ENCODE measurements at regions not wholly inside any gene's neighbourhood (a gene's known extent, or its start where the extent isn't known, plus 50 kb on each side); places are given as distances from the start of the nearest gene placed in this dataset.

DNA sequence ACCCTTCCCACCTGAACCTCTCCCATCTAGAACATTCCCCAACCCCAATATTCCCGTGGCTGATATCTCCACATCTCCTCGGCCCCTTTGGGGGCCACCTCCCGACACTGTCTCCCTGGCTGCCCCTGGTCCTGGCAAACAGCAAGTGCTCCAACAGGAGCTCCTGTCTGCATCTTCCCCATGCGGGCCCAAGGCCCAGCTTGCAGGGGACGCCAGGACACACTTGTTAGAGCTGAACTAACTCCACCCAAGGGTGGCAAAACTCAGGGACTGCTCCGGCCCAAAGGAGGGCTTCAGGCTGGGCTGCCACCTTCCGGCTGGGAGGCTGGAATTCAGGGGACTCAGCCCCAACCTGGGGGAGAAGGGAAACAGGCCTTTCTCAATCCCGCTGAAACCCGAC is 106.6 kb downstream of the NCOR2 start:
- peaks cover 30% of the 10 kb centered on the region for H3K4me1 ChIP-seq (ENCODE audit: low read length)
- peaks cover 36% of the 10 kb centered on the region for H3K36me3 ChIP-seq (replicated peaks; ENCODE audit: low read depth, low read length)
- no peak overlapping the region for H3K9ac ChIP-seq (ENCODE audit: low read length)

DNA sequence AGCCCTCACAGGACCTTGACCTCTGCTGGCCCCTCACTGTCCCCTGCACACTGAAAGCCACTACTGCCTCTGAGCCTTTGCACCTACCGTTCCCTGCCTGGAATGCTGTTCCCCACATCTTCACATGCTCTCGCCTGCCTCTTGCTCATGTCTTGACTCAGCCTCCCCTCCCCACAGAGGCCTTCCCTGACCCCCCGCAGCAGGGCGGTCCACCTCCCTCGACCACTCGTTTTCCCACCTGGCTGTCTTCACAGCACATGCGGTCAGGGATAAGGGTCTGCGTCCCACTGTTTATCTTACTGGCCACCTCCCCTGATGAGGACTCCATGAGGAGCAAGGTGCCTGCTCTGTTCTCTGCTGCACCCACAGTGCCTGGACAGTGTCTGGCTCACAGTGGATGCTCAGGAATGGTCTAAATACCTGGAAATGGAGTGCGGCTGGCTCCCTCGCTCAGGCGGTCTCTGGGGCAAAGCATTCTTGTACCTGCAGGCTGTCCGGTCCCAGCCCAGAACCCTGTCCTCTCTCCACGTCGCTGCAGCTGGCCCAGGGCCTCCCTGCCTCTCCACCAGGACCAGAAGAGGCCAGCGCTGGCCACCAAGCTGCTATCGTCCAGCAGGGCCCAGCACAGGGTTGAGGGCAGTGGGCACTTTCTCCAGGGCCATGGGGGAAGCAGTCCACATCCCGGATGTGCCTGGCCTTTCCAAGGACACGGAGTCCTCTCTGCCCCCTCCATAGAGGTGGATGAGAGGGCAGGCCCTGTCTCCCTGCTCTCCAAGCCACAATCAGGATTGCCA is 107.4 kb downstream of the NCOR2 start:
- Histone ChIP-seq H3K79me2 (ENCODE audit: low read length) (peaks cover 17% of the 10 kb centered on the region), H3K4me2 (ENCODE audit: low read length) (no peak overlapping the region), H3K9ac (ENCODE audit: low read length) (no peak overlapping the region), H3K4me1 (ENCODE audit: low read length) (peaks cover 33% of the 10 kb centered on the region), H3K36me3 (replicated peaks; ENCODE audit: low read depth, low read length) (peaks cover 34% of the 10 kb centered on the region), H2AFZ (ENCODE audit: low read depth, low read length) (no peak overlapping the region), H3K27ac (ENCODE audit: low read length) (no peak overlapping the region), H4K20me1 (ENCODE audit: insufficient read depth, low read length) (peaks cover 13% of the 10 kb centered on the region; the same call in 1 of the 2 replicates), H3K27me3 (ENCODE audit: low read depth, low read length) (no peaks in the 10 kb centered on the region), H3K9me3 (ENCODE audit: insufficient read depth, low read length) (no peaks in the 10 kb centered on the region), H3K4me3 (ENCODE audit: low read length) (no peak overlapping the region)
- TF ChIP-seq EZH2phosphoT487 (IDR thresholded peaks at IDR 0.05; ENCODE audit: low read depth), result no peak
- TF ChIP-seq, protein P1, sequence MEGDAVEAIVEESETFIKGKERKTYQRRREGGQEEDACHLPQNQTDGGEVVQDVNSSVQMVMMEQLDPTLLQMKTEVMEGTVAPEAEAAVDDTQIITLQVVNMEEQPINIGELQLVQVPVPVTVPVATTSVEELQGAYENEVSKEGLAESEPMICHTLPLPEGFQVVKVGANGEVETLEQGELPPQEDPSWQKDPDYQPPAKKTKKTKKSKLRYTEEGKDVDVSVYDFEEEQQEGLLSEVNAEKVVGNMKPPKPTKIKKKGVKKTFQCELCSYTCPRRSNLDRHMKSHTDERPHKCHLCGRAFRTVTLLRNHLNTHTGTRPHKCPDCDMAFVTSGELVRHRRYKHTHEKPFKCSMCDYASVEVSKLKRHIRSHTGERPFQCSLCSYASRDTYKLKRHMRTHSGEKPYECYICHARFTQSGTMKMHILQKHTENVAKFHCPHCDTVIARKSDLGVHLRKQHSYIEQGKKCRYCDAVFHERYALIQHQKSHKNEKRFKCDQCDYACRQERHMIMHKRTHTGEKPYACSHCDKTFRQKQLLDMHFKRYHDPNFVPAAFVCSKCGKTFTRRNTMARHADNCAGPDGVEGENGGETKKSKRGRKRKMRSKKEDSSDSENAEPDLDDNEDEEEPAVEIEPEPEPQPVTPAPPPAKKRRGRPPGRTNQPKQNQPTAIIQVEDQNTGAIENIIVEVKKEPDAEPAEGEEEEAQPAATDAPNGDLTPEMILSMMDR (IDR thresholded peaks at IDR 0.05; ENCODE audit: low read depth, low read length), result no peak

More for the DNA sequence above, 106.6 kb downstream of the NCOR2 start:
- no peak overlapping the region for H3K4me3 ChIP-seq (ENCODE audit: low read length)
- H3K9me3 ChIP-seq (ENCODE audit: insufficient read depth, low read length), result no peaks in the 10 kb centered on the region
- no peak for TF ChIP-seq EZH2phosphoT487 (IDR thresholded peaks at IDR 0.05; ENCODE audit: low read depth)
- TF ChIP-seq, protein P1 (IDR thresholded peaks at IDR 0.05; ENCODE audit: low read depth, low read length), result no peak
- H3K27me3 ChIP-seq (ENCODE audit: low read depth, low read length), result no peaks in the 10 kb centered on the region
- no peak overlapping the region for H2AFZ ChIP-seq (ENCODE audit: low read depth, low read length)
- peaks cover 11% of the 10 kb centered on the region for H3K79me2 ChIP-seq (ENCODE audit: low read length)
- peaks cover 13% of the 10 kb centered on the region; the same call in 1 of the 2 replicates for H4K20me1 ChIP-seq (ENCODE audit: insufficient read depth, low read length)
- H3K27ac ChIP-seq (ENCODE audit: low read length), result no peak overlapping the region
- H3K4me2 ChIP-seq (ENCODE audit: low read length), result no peak overlapping the region

DNA sequence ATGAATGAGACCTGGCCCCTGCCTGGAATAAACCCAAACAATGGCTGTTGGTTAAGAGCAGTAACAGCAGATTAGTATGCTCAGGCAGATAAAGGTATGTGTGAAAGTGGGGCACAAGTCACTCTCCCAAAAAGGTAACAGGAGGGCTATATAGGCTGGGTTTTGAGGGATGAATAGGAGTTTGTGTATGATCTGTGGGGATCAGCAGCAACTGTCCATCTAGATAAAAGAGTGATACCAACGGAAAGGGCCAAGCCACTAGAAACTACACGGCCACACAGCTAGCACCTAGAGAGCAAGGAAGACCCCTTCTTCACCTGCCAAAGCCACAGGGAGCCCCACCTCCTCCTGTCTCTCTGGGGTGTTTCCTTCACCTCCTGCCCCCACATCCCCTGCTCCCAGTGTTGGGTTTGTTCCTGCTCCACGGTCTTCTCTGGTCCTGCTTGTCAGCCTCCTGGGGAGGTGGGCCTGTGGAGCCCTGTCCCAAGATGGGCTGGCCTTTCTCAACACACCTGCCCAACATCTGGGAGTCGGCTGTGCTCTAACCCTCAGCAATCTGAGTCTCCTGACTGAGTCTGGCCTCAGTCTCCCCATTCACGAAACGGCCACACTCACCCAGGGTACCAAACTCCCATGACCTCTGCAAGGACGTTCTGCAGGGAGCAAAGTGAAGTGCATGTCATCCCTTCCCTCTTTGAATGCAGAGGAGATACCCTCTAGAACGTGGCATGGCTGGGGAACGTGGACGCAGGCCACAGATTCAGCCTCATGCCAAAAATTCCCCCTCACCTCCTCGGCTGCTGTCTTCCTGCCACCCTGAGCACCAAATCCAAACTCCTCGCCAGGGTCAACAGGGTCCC is 108.2 kb downstream of the NCOR2 start:
- Histone ChIP-seq H3K79me2 (ENCODE audit: low read length) (peaks cover 25% of the 10 kb centered on the region), H2AFZ (ENCODE audit: low read depth, low read length) (no peak overlapping the region), H3K27ac (ENCODE audit: low read length) (no peak overlapping the region), H3K4me2 (ENCODE audit: low read length) (no peak overlapping the region), H3K9ac (ENCODE audit: low read length) (no peak overlapping the region), H3K4me1 (ENCODE audit: low read length) (peaks cover 41% of the 10 kb centered on the region), H3K27me3 (ENCODE audit: low read depth, low read length) (no peaks in the 10 kb centered on the region), H3K36me3 (replicated peaks; ENCODE audit: low read depth, low read length) (peaks cover 34% of the 10 kb centered on the region), H3K4me3 (ENCODE audit: low read length) (no peak overlapping the region), H3K9me3 (ENCODE audit: insufficient read depth, low read length) (no peaks in the 10 kb centered on the region), H4K20me1 (ENCODE audit: insufficient read depth, low read length) (peaks cover 16% of the 10 kb centered on the region; the same call in 1 of the 2 replicates)
- TF ChIP-seq, protein P1 (IDR thresholded peaks at IDR 0.05; ENCODE audit: low read depth, low read length), result no peak
- no peak for TF ChIP-seq EZH2phosphoT487 (IDR thresholded peaks at IDR 0.05; ENCODE audit: low read depth)

Data from OCI-LY3 (cell line).